ENCODE measurements at regions not wholly inside any gene's neighbourhood (a gene's known extent, or its start where the extent isn't known, plus 50 kb on each side); places are given as distances from the start of the nearest gene placed in this dataset.

- TF ChIP-seq EZH2 (IDR thresholded peaks at IDR 0.05; ENCODE audit: borderline replicate concordance, insufficient read depth, low read length, poor library complexity, severe bottlenecking) (no peak), EP300 (conservative IDR thresholded peaks at IDR 0.05; ENCODE audit: poor library complexity, severe bottlenecking) (no peak), TAF1 (IDR thresholded peaks at IDR 0.05; ENCODE audit: low read depth) (no peak), POLR2AphosphoS5 (IDR thresholded peaks at IDR 0.05) (no peak)
- TF ChIP-seq, protein P1, sequence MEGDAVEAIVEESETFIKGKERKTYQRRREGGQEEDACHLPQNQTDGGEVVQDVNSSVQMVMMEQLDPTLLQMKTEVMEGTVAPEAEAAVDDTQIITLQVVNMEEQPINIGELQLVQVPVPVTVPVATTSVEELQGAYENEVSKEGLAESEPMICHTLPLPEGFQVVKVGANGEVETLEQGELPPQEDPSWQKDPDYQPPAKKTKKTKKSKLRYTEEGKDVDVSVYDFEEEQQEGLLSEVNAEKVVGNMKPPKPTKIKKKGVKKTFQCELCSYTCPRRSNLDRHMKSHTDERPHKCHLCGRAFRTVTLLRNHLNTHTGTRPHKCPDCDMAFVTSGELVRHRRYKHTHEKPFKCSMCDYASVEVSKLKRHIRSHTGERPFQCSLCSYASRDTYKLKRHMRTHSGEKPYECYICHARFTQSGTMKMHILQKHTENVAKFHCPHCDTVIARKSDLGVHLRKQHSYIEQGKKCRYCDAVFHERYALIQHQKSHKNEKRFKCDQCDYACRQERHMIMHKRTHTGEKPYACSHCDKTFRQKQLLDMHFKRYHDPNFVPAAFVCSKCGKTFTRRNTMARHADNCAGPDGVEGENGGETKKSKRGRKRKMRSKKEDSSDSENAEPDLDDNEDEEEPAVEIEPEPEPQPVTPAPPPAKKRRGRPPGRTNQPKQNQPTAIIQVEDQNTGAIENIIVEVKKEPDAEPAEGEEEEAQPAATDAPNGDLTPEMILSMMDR (IDR thresholded peaks at IDR 0.05; ENCODE audit: poor library complexity, severe bottlenecking) = no peak
These were observed 98.3 kb upstream of the CABCOCO1 start for GRCh38 chr10:61564444-61564843.
